ENCODE measurements at regions not wholly inside any gene's neighbourhood (a gene's known extent, or its start where the extent isn't known, plus 50 kb on each side); places are given as distances from the start of the nearest gene placed in this dataset.
A peak's percentile ranks its signal among the peaks of the same experiment; 100 is the strongest.

GRCh38 chr2:8154936-8155335 is 526.9 kb upstream of the ID2 start:
- H3K4me1 ChIP-seq (ENCODE audit: control insufficient read depth in 1 of 2, insufficient read depth in 2 of 2, low read length in 2 of 2) = peaks cover 11 to 14% of the 10 kb centered on the region in 2 donors
- no peak overlapping the region for H2AFZ ChIP-seq (ENCODE audit: insufficient read depth, low read depth, low read length, poor library complexity, severe bottlenecking)
- H3K36me3 ChIP-seq (replicated peaks in 1 of 2; ENCODE audit: control insufficient read depth in 1 of 2, insufficient read depth in 2 of 2, low read length in 2 of 2) = no peaks in the 10 kb centered on the region
- Mint-ChIP-seq H3K27ac (no peak overlapping the region), H3K36me3 (peaks cover 0 to 4% of the 10 kb centered on the region in 2 donors), H3K4me3 (no peak overlapping the region), H3K4me1 (peaks cover 19% of the 10 kb centered on the region), H3K27me3 (ENCODE audit: low read depth in 3 of 3) (peaks cover 7 to 12% (median 12%) of the 10 kb centered on the region in 3 donors), H3K9me3 (peaks cover 0 to 6% (median 2%) of the 10 kb centered on the region in 7 donors)
- 100% methylated on average over 3 of the region's 6 CpGs for WGBS (ENCODE audit: insufficient coverage)
- no peak overlapping the region for H3K4me2 ChIP-seq (replicated peaks; ENCODE audit: extremely low read depth, low read length, poor library complexity, severe bottlenecking)
- no peak for TF ChIP-seq CTCF (IDR thresholded peaks at IDR 0.05)
- H3K9me3 ChIP-seq (replicated peaks in 1 of 2; ENCODE audit: control insufficient read depth in 1 of 2, insufficient read depth in 1 of 2, low read length in 2 of 2) = no peaks in the 10 kb centered on the region
- intact Hi-C loops (cut with micrococcal nuclease) = no loop called here
- no peaks in the 10 kb centered on the region for H4K20me1 ChIP-seq (ENCODE audit: insufficient read depth, low read length)
- no peak overlapping the region for H3K27ac ChIP-seq (ENCODE audit: low read depth in 1 of 2, low read length in 2 of 2)
- H3K9ac ChIP-seq (ENCODE audit: insufficient read depth, low read length, poor library complexity, severe bottlenecking) = no peak overlapping the region
- no peaks in the 10 kb centered on the region for H3K79me2 ChIP-seq (ENCODE audit: insufficient read depth, low read length)
- DNase-seq = peak in 2 of 3 donors; percentile 6 to 80
- no peak overlapping the region for H3K4me3 ChIP-seq (replicated peaks in 1 of 3; ENCODE audit: low read depth in 2 of 3, low read length in 3 of 3)
- H3K27me3 ChIP-seq (ENCODE audit: control insufficient read depth in 2 of 2, insufficient read depth in 2 of 2, low read length in 2 of 2) = no peaks in the 10 kb centered on the region

- Mint-ChIP-seq H3K27ac (no peak overlapping the region), H3K27me3 (ENCODE audit: low read depth in 3 of 3) (peaks cover 2 to 7% (median 5%) of the 10 kb centered on the region in 3 donors), H3K4me1 (peaks cover 24% of the 10 kb centered on the region), H3K4me3 (no peak overlapping the region), H3K9me3 (peaks cover 0 to 7% (median 2%) of the 10 kb centered on the region in 7 donors), H3K36me3 (peaks cover 0 to 4% of the 10 kb centered on the region in 2 donors)
- Histone ChIP-seq H3K27me3 (ENCODE audit: control insufficient read depth in 2 of 2, insufficient read depth in 2 of 2, low read length in 2 of 2) (no peaks in the 10 kb centered on the region), H3K9ac (ENCODE audit: insufficient read depth, low read length, poor library complexity, severe bottlenecking) (no peak overlapping the region), H3K4me1 (ENCODE audit: control insufficient read depth in 1 of 2, insufficient read depth in 2 of 2, low read length in 2 of 2) (peaks cover 20 to 21% of the 10 kb centered on the region in 2 donors), H2AFZ (ENCODE audit: insufficient read depth, low read depth, low read length, poor library complexity, severe bottlenecking) (no peak overlapping the region), H3K9me3 (replicated peaks in 1 of 2; ENCODE audit: control insufficient read depth in 1 of 2, insufficient read depth in 1 of 2, low read length in 2 of 2) (no peaks in the 10 kb centered on the region), H4K20me1 (ENCODE audit: insufficient read depth, low read length) (no peaks in the 10 kb centered on the region), H3K4me2 (replicated peaks; ENCODE audit: extremely low read depth, low read length, poor library complexity, severe bottlenecking) (no peak overlapping the region), H3K79me2 (ENCODE audit: insufficient read depth, low read length) (no peaks in the 10 kb centered on the region), H3K36me3 (replicated peaks in 1 of 2; ENCODE audit: control insufficient read depth in 1 of 2, insufficient read depth in 2 of 2, low read length in 2 of 2) (no peaks in the 10 kb centered on the region), H3K27ac (ENCODE audit: low read depth in 1 of 2, low read length in 2 of 2) (no peak overlapping the region), H3K4me3 (replicated peaks in 1 of 3; ENCODE audit: low read depth in 2 of 3, low read length in 3 of 3) (no peak overlapping the region)
- DNase-seq = no peak
- WGBS (ENCODE audit: insufficient coverage) = 93% methylated on average over 8 of the region's 17 CpGs
- TF ChIP-seq CTCF (IDR thresholded peaks at IDR 0.05) = no peak
- intact Hi-C loops (cut with micrococcal nuclease) = no loop called here
Measured at GRCh38 chr2:8157621-8158430, 524.0 kb upstream of the ID2 start.

All from CD14-positive monocyte (primary cell).